Testis (tissue), 2 donors: ENCODE measurements at regions not wholly inside any gene's neighbourhood (a gene's known extent, or its start where the extent isn't known, plus 50 kb on each side); places are given as distances from the start of the nearest gene placed in this dataset.

Experiments
- POLR2A ChIP-seq: fragments of 450-650 bp; IDR thresholded peaks from one replicate; pipeline ENCODE4 v1.6.1; 2017; ENCODE audit warnings: antibody characterized with exemption, mild to moderate bottlenecking, moderate library complexity
- TF ChIP-seq, protein P1 (sequence below), 3 experiments: fragments of 450-650 bp in 2 of 3; fragments of 200-600 bp in 1 of 3; sonication (generic) in 1 of 3; IDR thresholded peaks; one replicate each; pipeline ENCODE4 v1.5.1; 2016 to 2019; ENCODE audit warnings: antibody characterized with exemption in 3 of 3, mild to moderate bottlenecking in 2 of 3, moderate library complexity in 1 of 3

DNA sequence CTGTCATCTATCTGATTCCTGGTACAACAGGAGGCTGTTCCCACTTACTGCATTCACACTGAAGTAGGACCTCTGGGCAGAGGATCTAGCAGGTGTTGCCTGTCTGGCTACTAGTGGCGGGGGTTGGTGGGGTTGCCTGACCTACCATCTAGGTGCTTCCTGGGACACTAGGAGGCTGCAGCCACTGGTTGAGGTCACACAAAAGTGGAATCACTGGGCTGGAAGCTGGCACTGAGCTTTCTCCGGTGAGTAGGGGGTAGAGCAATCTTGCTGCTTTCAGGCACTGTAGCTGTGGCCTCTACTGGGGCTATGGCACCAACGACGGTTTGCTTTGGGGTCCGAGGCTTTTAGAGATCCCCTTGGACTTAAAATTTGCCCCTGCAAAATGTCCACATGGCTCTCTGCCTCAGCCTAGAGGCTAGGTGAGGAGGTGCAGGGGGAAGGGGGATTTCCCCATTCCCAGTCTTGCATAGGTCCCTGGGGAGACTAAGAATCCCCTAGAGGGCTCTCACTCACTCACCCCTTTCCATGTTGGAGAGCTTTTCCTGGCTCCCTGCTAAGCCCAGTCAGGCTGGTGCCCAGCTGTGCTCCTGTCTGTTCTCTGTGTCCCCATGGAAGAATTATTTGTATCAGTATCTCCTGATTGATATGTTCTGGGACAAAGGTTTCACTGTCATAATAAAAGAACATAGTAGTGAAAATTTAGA, 397.7 kb upstream of the EPHA6 start:
- TF ChIP-seq POLR2A: no peak
- TF ChIP-seq, protein P1, sequence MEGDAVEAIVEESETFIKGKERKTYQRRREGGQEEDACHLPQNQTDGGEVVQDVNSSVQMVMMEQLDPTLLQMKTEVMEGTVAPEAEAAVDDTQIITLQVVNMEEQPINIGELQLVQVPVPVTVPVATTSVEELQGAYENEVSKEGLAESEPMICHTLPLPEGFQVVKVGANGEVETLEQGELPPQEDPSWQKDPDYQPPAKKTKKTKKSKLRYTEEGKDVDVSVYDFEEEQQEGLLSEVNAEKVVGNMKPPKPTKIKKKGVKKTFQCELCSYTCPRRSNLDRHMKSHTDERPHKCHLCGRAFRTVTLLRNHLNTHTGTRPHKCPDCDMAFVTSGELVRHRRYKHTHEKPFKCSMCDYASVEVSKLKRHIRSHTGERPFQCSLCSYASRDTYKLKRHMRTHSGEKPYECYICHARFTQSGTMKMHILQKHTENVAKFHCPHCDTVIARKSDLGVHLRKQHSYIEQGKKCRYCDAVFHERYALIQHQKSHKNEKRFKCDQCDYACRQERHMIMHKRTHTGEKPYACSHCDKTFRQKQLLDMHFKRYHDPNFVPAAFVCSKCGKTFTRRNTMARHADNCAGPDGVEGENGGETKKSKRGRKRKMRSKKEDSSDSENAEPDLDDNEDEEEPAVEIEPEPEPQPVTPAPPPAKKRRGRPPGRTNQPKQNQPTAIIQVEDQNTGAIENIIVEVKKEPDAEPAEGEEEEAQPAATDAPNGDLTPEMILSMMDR (IDR thresholded peaks at IDR 0.05): no peak
